ENCODE measurements at regions not wholly inside any gene's neighbourhood (a gene's known extent, or its start where the extent isn't known, plus 50 kb on each side); places are given as distances from the start of the nearest gene placed in this dataset.

- WGBS (ENCODE audit: extremely low coverage, insufficient coverage, insufficient read length), result no CpG with 5 or more reads among the region's 6 CpGs
Observed at GRCh38 chr16:55175389-55175788, 148.6 kb upstream of the IRX6 start.

GRCh38 chr16:55176901-55177300 lies 147.1 kb upstream of the IRX6 start:
- Histone ChIP-seq H3K18ac (ENCODE audit: low read length) (no peak overlapping the region), H3K23ac (ENCODE audit: low read length) (no peak overlapping the region), H3K14ac (ENCODE audit: low read length) (no peak overlapping the region), H2BK120ac (ENCODE audit: insufficient read depth, low read length, poor library complexity) (no peak overlapping the region), H3K4ac (ENCODE audit: low read depth, low read length) (no peak overlapping the region), H4K8ac (ENCODE audit: low read depth, low read length) (no peak overlapping the region), H3K79me2 (ENCODE audit: control insufficient read depth, insufficient read depth, low read length, poor library complexity) (no peaks in the 10 kb centered on the region), H3K27me3 (ENCODE audit: insufficient read depth, low read length) (no peaks in the 10 kb centered on the region), H3K4me3 (ENCODE audit: low read depth, low read length) (no peak overlapping the region), H3K27ac (ENCODE audit: low read depth, low read length) (no peak overlapping the region), H2BK5ac (ENCODE audit: low read depth, low read length, poor library complexity) (no peak overlapping the region), H2AK5ac (ENCODE audit: low read length) (no peak overlapping the region), H3K9ac (ENCODE audit: low read length) (no peak overlapping the region), H2BK12ac (ENCODE audit: low read length) (no peak overlapping the region), H3K4me2 (ENCODE audit: low read length) (no peak overlapping the region), H4K91ac (ENCODE audit: low read depth, low read length) (no peak overlapping the region), H2AFZ (ENCODE audit: insufficient read depth, low read length, poor library complexity) (no peak overlapping the region), H3K9me3 (ENCODE audit: insufficient read depth, low read depth, low read length) (peaks cover 5% of the 10 kb centered on the region), H3K36me3 (ENCODE audit: control insufficient read depth in 1 of 2, insufficient read depth in 2 of 2, low read length in 2 of 2) (no peaks in the 10 kb centered on the region), H3K79me1 (ENCODE audit: low read length) (no peaks in the 10 kb centered on the region), H3K4me1 (ENCODE audit: control insufficient read depth in 1 of 2, insufficient read depth in 2 of 2, low read length in 2 of 2) (no peaks in the 10 kb centered on the region), H4K12ac (ENCODE audit: low read depth, low read length) (no peak overlapping the region)
- no peak for DNase-seq
- no CpG with 5 or more reads among the region's 3 CpGs for WGBS (ENCODE audit: extremely low coverage, insufficient coverage, insufficient read length)

More at GRCh38 chr16:55175389-55175788, 148.6 kb upstream of the IRX6 start:
- no peak overlapping the region for H2AFZ ChIP-seq (ENCODE audit: insufficient read depth, low read length, poor library complexity)
- H3K27ac ChIP-seq (ENCODE audit: low read depth, low read length), result no peak overlapping the region
- no peak overlapping the region for H3K23ac ChIP-seq (ENCODE audit: low read length)
- no peak overlapping the region for H3K9ac ChIP-seq (ENCODE audit: low read length)
- no peaks in the 10 kb centered on the region for H3K79me2 ChIP-seq (ENCODE audit: control insufficient read depth, insufficient read depth, low read length, poor library complexity)
- no peak overlapping the region for H3K18ac ChIP-seq (ENCODE audit: low read length)
- no peaks in the 10 kb centered on the region for H3K4me1 ChIP-seq (ENCODE audit: control insufficient read depth in 1 of 2, insufficient read depth in 2 of 2, low read length in 2 of 2)
- H3K4ac ChIP-seq (ENCODE audit: low read depth, low read length), result no peak overlapping the region
- no peak overlapping the region for H4K12ac ChIP-seq (ENCODE audit: low read depth, low read length)
- no peak overlapping the region for H3K14ac ChIP-seq (ENCODE audit: low read length)
- H3K36me3 ChIP-seq (ENCODE audit: control insufficient read depth in 1 of 2, insufficient read depth in 2 of 2, low read length in 2 of 2), result no peaks in the 10 kb centered on the region
- no peak overlapping the region for H2BK12ac ChIP-seq (ENCODE audit: low read length)
- H3K4me3 ChIP-seq (ENCODE audit: low read depth, low read length), result no peak overlapping the region
- no peak overlapping the region for H3K4me2 ChIP-seq (ENCODE audit: low read length)
- H3K79me1 ChIP-seq (ENCODE audit: low read length), result no peaks in the 10 kb centered on the region
- no peak overlapping the region for H2AK5ac ChIP-seq (ENCODE audit: low read length)
- no peak overlapping the region for H2BK120ac ChIP-seq (ENCODE audit: insufficient read depth, low read length, poor library complexity)
- H2BK5ac ChIP-seq (ENCODE audit: low read depth, low read length, poor library complexity), result no peak overlapping the region
- no peak overlapping the region for H4K91ac ChIP-seq (ENCODE audit: low read depth, low read length)
- no peak for DNase-seq
- H4K8ac ChIP-seq (ENCODE audit: low read depth, low read length), result no peak overlapping the region
- H3K27me3 ChIP-seq (ENCODE audit: insufficient read depth, low read length), result no peaks in the 10 kb centered on the region
- H3K9me3 ChIP-seq (ENCODE audit: insufficient read depth, low read depth, low read length), result peaks cover 5% of the 10 kb centered on the region

GRCh38 chr16:55179411-55179810 lies 144.6 kb upstream of the IRX6 start:
- no peak for DNase-seq
- H3K9ac ChIP-seq (ENCODE audit: low read length), result no peak overlapping the region
- H3K4me3 ChIP-seq (ENCODE audit: low read depth, low read length), result no peak overlapping the region
- H3K23ac ChIP-seq (ENCODE audit: low read length), result no peak overlapping the region
- H4K8ac ChIP-seq (ENCODE audit: low read depth, low read length), result no peak overlapping the region
- H3K79me1 ChIP-seq (ENCODE audit: low read length), result no peaks in the 10 kb centered on the region
- peaks cover 0 to 6% of the 10 kb centered on the region in 2 experiments for H3K4me1 ChIP-seq (ENCODE audit: control insufficient read depth in 1 of 2, insufficient read depth in 2 of 2, low read length in 2 of 2)
- no peak overlapping the region for H2BK5ac ChIP-seq (ENCODE audit: low read depth, low read length, poor library complexity)
- no peak overlapping the region for H3K4ac ChIP-seq (ENCODE audit: low read depth, low read length)
- H4K12ac ChIP-seq (ENCODE audit: low read depth, low read length), result no peak overlapping the region
- no peak overlapping the region for H3K4me2 ChIP-seq (ENCODE audit: low read length)
- no peaks in the 10 kb centered on the region for H3K36me3 ChIP-seq (ENCODE audit: control insufficient read depth in 1 of 2, insufficient read depth in 2 of 2, low read length in 2 of 2)
- H3K27me3 ChIP-seq (ENCODE audit: insufficient read depth, low read length), result no peaks in the 10 kb centered on the region
- no CpG with 5 or more reads among the region's 1 CpG for WGBS (ENCODE audit: extremely low coverage, insufficient coverage, insufficient read length)
- no peak overlapping the region for H2BK12ac ChIP-seq (ENCODE audit: low read length)
- H3K14ac ChIP-seq (ENCODE audit: low read length), result no peak overlapping the region
- H3K79me2 ChIP-seq (ENCODE audit: control insufficient read depth, insufficient read depth, low read length, poor library complexity), result no peaks in the 10 kb centered on the region
- H2AFZ ChIP-seq (ENCODE audit: insufficient read depth, low read length, poor library complexity), result no peak overlapping the region
- H3K18ac ChIP-seq (ENCODE audit: low read length), result no peak overlapping the region
- no peak overlapping the region for H4K91ac ChIP-seq (ENCODE audit: low read depth, low read length)
- H3K9me3 ChIP-seq (ENCODE audit: insufficient read depth, low read depth, low read length), result peaks cover 3% of the 10 kb centered on the region
- H2AK5ac ChIP-seq (ENCODE audit: low read length), result no peak overlapping the region
- no peak overlapping the region for H3K27ac ChIP-seq (ENCODE audit: low read depth, low read length)
- H2BK120ac ChIP-seq (ENCODE audit: insufficient read depth, low read length, poor library complexity), result no peak overlapping the region

- Histone ChIP-seq H4K12ac (ENCODE audit: low read depth, low read length) (no peak overlapping the region), H3K18ac (ENCODE audit: low read length) (no peak overlapping the region), H3K79me2 (ENCODE audit: control insufficient read depth, insufficient read depth, low read length, poor library complexity) (no peaks in the 10 kb centered on the region), H3K27ac (ENCODE audit: low read depth, low read length) (no peak overlapping the region), H3K9me3 (ENCODE audit: insufficient read depth, low read depth, low read length) (peaks cover 3% of the 10 kb centered on the region), H3K36me3 (ENCODE audit: control insufficient read depth in 1 of 2, insufficient read depth in 2 of 2, low read length in 2 of 2) (no peaks in the 10 kb centered on the region), H4K91ac (ENCODE audit: low read depth, low read length) (no peak overlapping the region), H3K23ac (ENCODE audit: low read length) (no peak overlapping the region), H2BK120ac (ENCODE audit: insufficient read depth, low read length, poor library complexity) (no peak overlapping the region), H3K4me2 (ENCODE audit: low read length) (no peak overlapping the region), H3K4ac (ENCODE audit: low read depth, low read length) (no peak overlapping the region), H3K9ac (ENCODE audit: low read length) (no peak overlapping the region), H2BK5ac (ENCODE audit: low read depth, low read length, poor library complexity) (no peak overlapping the region), H3K4me3 (ENCODE audit: low read depth, low read length) (no peak overlapping the region), H2AFZ (ENCODE audit: insufficient read depth, low read length, poor library complexity) (no peak overlapping the region), H3K79me1 (ENCODE audit: low read length) (no peaks in the 10 kb centered on the region), H4K8ac (ENCODE audit: low read depth, low read length) (no peak overlapping the region), H2BK12ac (ENCODE audit: low read length) (no peak overlapping the region), H3K27me3 (ENCODE audit: insufficient read depth, low read length) (no peaks in the 10 kb centered on the region), H2AK5ac (ENCODE audit: low read length) (no peak overlapping the region), H3K14ac (ENCODE audit: low read length) (no peak overlapping the region), H3K4me1 (ENCODE audit: control insufficient read depth in 1 of 2, insufficient read depth in 2 of 2, low read length in 2 of 2) (peaks cover 0 to 6% of the 10 kb centered on the region in 2 experiments)
- no CpG with 5 or more reads among the region's 15 CpGs for WGBS (ENCODE audit: extremely low coverage, insufficient coverage, insufficient read length)
- no peak for DNase-seq
Observed at GRCh38 chr16:55179852-55180585, 144.0 kb upstream of the IRX6 start.
